GM12878 (cell line): ENCODE measurements at regions not wholly inside any gene's neighbourhood (a gene's known extent, or its start where the extent isn't known, plus 50 kb on each side); places are given as distances from the start of the nearest gene placed in this dataset.

Experiments used
- ATAC-seq: fragments of 200-7000 bp; cut with Tn5 transposase; 3 replicates; pipeline ENCODE4 v1.9.1; 2020; ENCODE audit warnings: mild to moderate bottlenecking, moderate library complexity
- BruUV-seq: library from RNA; stranded (reverse); fragments of 400-500 nt; replicated peaks from 2 replicates; lab custom pipeline; 2021; lab: Mats Ljungman, UMichigan
- CTCF ChIA-PET: fragments of 300-600 bp; sonication (Branson Sonifier 250); formaldehyde crosslinking; extraction: SDS; loops from one replicate; lab custom pipeline; 2021; ENCODE audit warnings: inconsistent platforms; lab: Yijun Ruan, JAX
- POLR2A ChIA-PET: fragments of 350-600 bp; formaldehyde crosslinking; extraction: SDS; loops from one replicate; lab custom pipeline; 2021; ENCODE audit warnings: inconsistent platforms; lab: Charles Lee
- RAD21 ChIA-PET: fragments of 300-600 bp; sonication (Branson Sonifier 250); formaldehyde crosslinking; loops from one replicate; lab custom pipeline; 2023; ENCODE audit warnings: antibody characterized with exemption; ENCODE audit not compliant: unreplicated experiment; lab: Charles Lee
- SMC1A ChIA-PET: fragments of 300-600 bp; sonication (Branson Sonifier 250); formaldehyde crosslinking; loops from one replicate; lab custom pipeline; 2023; ENCODE audit not compliant: unreplicated experiment, uncharacterized antibody; lab: Charles Lee
- DNase-seq: peaks from one replicate; pipeline ENCODE4 v3.0.0-alpha.2; 2011; ENCODE audit warnings: low read depth, low spot score
- FAIRE-seq: peaks from 3 replicates; lab custom pipeline; 2011; peaks lifted over from hg19 to GRCh38; lab: Jason Lieb, UNC
- H2AFZ ChIP-seq: 2 replicates; pipeline ENCODE4 v1.6.0; 2011; ENCODE audit warnings: low read depth, low read length, control low read depth; ENCODE audit not compliant: control insufficient read depth
- H3K27ac ChIP-seq: 2 replicates; pipeline ENCODE4 v1.5.1; 2011; ENCODE audit warnings: control low read depth; ENCODE audit not compliant: control insufficient read depth, insufficient read depth
- H3K27me3 ChIP-seq, 2 experiments: replicated peaks in 1 of 2; 2 replicates each; pipeline versions ENCODE4 v1.6.0 to v1.6.1; 2011; ENCODE audit warnings: low read length in 1 of 2; ENCODE audit not compliant: control insufficient read depth in 2 of 2, insufficient read depth in 2 of 2
- H3K36me3 ChIP-seq, 2 experiments: 2 replicates each; pipeline ENCODE4 v1.5.1; 2011; ENCODE audit warnings: low read length in 1 of 2; ENCODE audit not compliant: control insufficient read depth in 2 of 2, insufficient read depth in 2 of 2
- H3K4me1 ChIP-seq: 2 replicates; pipeline ENCODE4 v1.6.1; 2011; ENCODE audit warnings: mild to moderate bottlenecking, low read length, moderate library complexity, mixed read lengths; ENCODE audit not compliant: control insufficient read depth, insufficient read depth
- H3K4me2 ChIP-seq: 2 replicates; pipeline ENCODE4 v1.6.0; 2011; ENCODE audit warnings: control low read depth; ENCODE audit not compliant: control insufficient read depth, insufficient read depth
- H3K4me3 ChIP-seq: fragments of 200-600 bp; sonication (generic); 2 replicates; pipeline ENCODE4 v1.5.1; 2016
- H3K79me2 ChIP-seq: 2 replicates; pipeline ENCODE4 v1.6.0; 2011; ENCODE audit warnings: low read length; ENCODE audit not compliant: control insufficient read depth, insufficient read depth
- H3K9ac ChIP-seq: 2 replicates; pipeline ENCODE4 v1.8.0; 2011; ENCODE audit warnings: low read length, control low read depth, mixed read lengths; ENCODE audit not compliant: control insufficient read depth, insufficient read depth
- H3K9me3 ChIP-seq: replicated peaks from 3 replicates; pipeline ENCODE4 v1.5.1; 2011; ENCODE audit warnings: mild to moderate bottlenecking, low read length; ENCODE audit not compliant: control insufficient read depth, insufficient read depth
- H4K20me1 ChIP-seq: 2 replicates; pipeline ENCODE4 v1.6.0; 2011; ENCODE audit not compliant: control insufficient read depth, insufficient read depth
- ATF7 ChIP-seq: fragments of 450-650 bp; IDR thresholded peaks from 2 replicates; pipeline ENCODE4 v1.6.1; 2016; ENCODE audit warnings: low read depth, mild to moderate bottlenecking
- E2F4 ChIP-seq: IDR thresholded peaks from 2 replicates; pipeline ENCODE4 v1.6.1; 2012; ENCODE audit warnings: low read depth, low read length, improper control_type of control experiment
- FOXK2 ChIP-seq: fragments of 450-650 bp; IDR thresholded peaks from 2 replicates; pipeline ENCODE4 v1.6.1; 2017; ENCODE audit warnings: mild to moderate bottlenecking, moderate library complexity
- GATAD2B ChIP-seq: fragments of 450-650 bp; conservative IDR thresholded peaks from 2 replicates; pipeline ENCODE4 v1.6.1; 2017; ENCODE audit warnings: low read depth, mild to moderate bottlenecking, moderate library complexity
- KAT2A ChIP-seq: conservative IDR thresholded peaks from 2 replicates; pipeline ENCODE4 v1.6.1; 2011; ENCODE audit warnings: low read depth, low read length; ENCODE audit not compliant: control insufficient read depth
- KDM1A ChIP-seq: fragments of 200-600 bp; sonication (generic); IDR thresholded peaks from 2 replicates; pipeline ENCODE4 v1.6.1; 2016; ENCODE audit warnings: borderline replicate concordance
- NFIC ChIP-seq: IDR thresholded peaks from 2 replicates; pipeline ENCODE4 v1.6.1; 2012; ENCODE audit warnings: low read depth, mild to moderate bottlenecking, inconsistent platforms, low read length, moderate library complexity
- POLR2AphosphoS2 ChIP-seq: IDR thresholded peaks from 2 replicates; pipeline ENCODE4 v1.6.1; 2011; ENCODE audit warnings: low read depth, mild to moderate bottlenecking, low read length, improper control_type of control experiment, moderate library complexity
- SIX5 ChIP-seq: IDR thresholded peaks from 2 replicates; pipeline ENCODE4 v1.6.1; 2011; ENCODE audit warnings: mild to moderate bottlenecking, low read depth, low read length, moderate library complexity; ENCODE audit not compliant: severe bottlenecking
- SREBF2 ChIP-seq: IDR thresholded peaks from 2 replicates; pipeline ENCODE4 v1.6.1; 2012; ENCODE audit warnings: mild to moderate bottlenecking, low read length
- TBL1XR1 ChIP-seq: IDR thresholded peaks from 2 replicates; pipeline ENCODE4 v1.6.1; 2012; ENCODE audit warnings: low read depth, low read length, improper control_type of control experiment
- TCF3 ChIP-seq: IDR thresholded peaks from 2 replicates; pipeline ENCODE4 v1.6.1; 2012; ENCODE audit warnings: low read depth, mild to moderate bottlenecking, low read length, borderline replicate concordance; ENCODE audit not compliant: insufficient read depth
- ZNF622 ChIP-seq: fragments of 450-650 bp; IDR thresholded peaks from 2 replicates; pipeline ENCODE4 v1.6.1; 2017; ENCODE audit warnings: mild to moderate bottlenecking, inconsistent platforms
- ZZZ3 ChIP-seq: IDR thresholded peaks from 2 replicates; pipeline ENCODE4 v1.6.1; 2011; ENCODE audit warnings: low read depth; ENCODE audit not compliant: control insufficient read depth, insufficient read length
- WGBS: methylation state at CpG from one replicate; pipeline ENCODE4 v1.1.6; 2016; ENCODE audit warnings: low lambda C conversion rate; ENCODE audit not compliant: insufficient replicate concordance, insufficient coverage; ENCODE audit errors: missing lambda C conversion rate; 5-methylcytosine and 5-hydroxymethylcytosine counted together
- in situ Hi-C: fragments of 300-500 bp; cut with MboI; formaldehyde crosslinking; loops from 9 replicates; pipeline ENCODE4 v1.14.3; 2018; ENCODE audit warnings: mixed read lengths
- intact Hi-C: fragments of 100-400 bp; cut with micrococcal nuclease; formaldehyde crosslinking; loops from one replicate; pipeline ENCODE4 v1.14.2; 2022; ENCODE audit not compliant: unreplicated experiment
- TF ChIP-seq, protein P1 (sequence below): fragments of 450-650 bp; IDR thresholded peaks from 2 replicates; pipeline ENCODE4 v1.6.1; 2016; ENCODE audit warnings: mild to moderate bottlenecking
- TF ChIP-seq, protein P2 (sequence below): IDR thresholded peaks from 2 replicates; pipeline ENCODE4 v1.6.1; 2011; ENCODE audit warnings: low read depth, low read length, improper control_type of control experiment, borderline replicate concordance

- in situ Hi-C loops: no loop called here
- TF ChIP-seq TBL1XR1: no peak
- TF ChIP-seq KDM1A: no peak
- TF ChIP-seq, protein P1, sequence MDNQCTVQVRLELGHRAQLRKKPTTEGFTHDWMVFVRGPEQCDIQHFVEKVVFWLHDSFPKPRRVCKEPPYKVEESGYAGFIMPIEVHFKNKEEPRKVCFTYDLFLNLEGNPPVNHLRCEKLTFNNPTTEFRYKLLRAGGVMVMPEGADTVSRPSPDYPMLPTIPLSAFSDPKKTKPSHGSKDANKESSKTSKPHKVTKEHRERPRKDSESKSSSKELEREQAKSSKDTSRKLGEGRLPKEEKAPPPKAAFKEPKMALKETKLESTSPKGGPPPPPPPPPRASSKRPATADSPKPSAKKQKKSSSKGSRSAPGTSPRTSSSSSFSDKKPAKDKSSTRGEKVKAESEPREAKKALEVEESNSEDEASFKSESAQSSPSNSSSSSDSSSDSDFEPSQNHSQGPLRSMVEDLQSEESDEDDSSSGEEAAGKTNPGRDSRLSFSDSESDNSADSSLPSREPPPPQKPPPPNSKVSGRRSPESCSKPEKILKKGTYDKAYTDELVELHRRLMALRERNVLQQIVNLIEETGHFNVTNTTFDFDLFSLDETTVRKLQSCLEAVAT: no peak
- no peak for TF ChIP-seq SREBF2
- TF ChIP-seq SIX5: no peak
- TF ChIP-seq GATAD2B: no peak
- TF ChIP-seq, protein P2, sequence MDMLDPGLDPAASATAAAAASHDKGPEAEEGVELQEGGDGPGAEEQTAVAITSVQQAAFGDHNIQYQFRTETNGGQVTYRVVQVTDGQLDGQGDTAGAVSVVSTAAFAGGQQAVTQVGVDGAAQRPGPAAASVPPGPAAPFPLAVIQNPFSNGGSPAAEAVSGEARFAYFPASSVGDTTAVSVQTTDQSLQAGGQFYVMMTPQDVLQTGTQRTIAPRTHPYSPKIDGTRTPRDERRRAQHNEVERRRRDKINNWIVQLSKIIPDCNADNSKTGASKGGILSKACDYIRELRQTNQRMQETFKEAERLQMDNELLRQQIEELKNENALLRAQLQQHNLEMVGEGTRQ: no peak
- no peak for TF ChIP-seq KAT2A
- no peak for TF ChIP-seq POLR2AphosphoS2
- no peak for TF ChIP-seq NFIC
- TF ChIP-seq TCF3: no peak
- no peak for TF ChIP-seq FOXK2
- no peak for TF ChIP-seq ATF7
- no peak for TF ChIP-seq ZNF622
- no peak for TF ChIP-seq ZZZ3
- TF ChIP-seq E2F4: no peak
- TF ChIP-seq, all 136 proteins: peak for 0
- Histone ChIP-seq H3K9me3 (no peaks in the 10 kb centered on the region), H3K79me2 (no peaks in the 10 kb centered on the region), H3K27me3 (no peaks in the 10 kb centered on the region), H3K4me1 (no peaks in the 10 kb centered on the region), H3K9ac (no peak overlapping the region), H3K27ac (no peak overlapping the region), H2AFZ (no peak overlapping the region), H3K36me3 (peaks cover 0 to 27% of the 10 kb centered on the region in 2 experiments; a peak in 2 of 4 replicates), H4K20me1 (no peaks in the 10 kb centered on the region), H3K4me2 (no peak overlapping the region), H3K4me3 (no peak overlapping the region)
- DNase-seq (no peak), FAIRE-seq (no peak), ATAC-seq (no peak)
- CTCF ChIA-PET: no interaction called here
- intact Hi-C loops: loop anchor here (5.0 kb wide), 1 partner anchor 287 kb away; no protein-coding TSS in a partner anchor
- RAD21 ChIA-PET: no interaction called here
- no TSS peak for BruUV-seq
- SMC1A ChIA-PET: no interaction called here
- POLR2A ChIA-PET: no interaction called here
- no CpG with 5 or more reads among the region's 18 CpGs for WGBS
Measured at GRCh38 chr14:105844810-105845724, 318.7 kb downstream of the TMEM121 start.
